Suprapubic skin (tissue), 3 donors: ENCODE measurements at regions not wholly inside any gene's neighbourhood (a gene's known extent, or its start where the extent isn't known, plus 50 kb on each side); places are given as distances from the start of the nearest gene placed in this dataset.

Experiments
- CTCF ChIP-seq, 2 donors: fragments of 200-600 bp in 1 of 2; fragments of 450-650 bp in 1 of 2; sonication (generic) in 1 of 2; IDR thresholded peaks; one replicate each; pipeline ENCODE4 v1.5.1; 2016 to 2019; ENCODE audit warnings: antibody characterized with exemption in 2 of 2, mild to moderate bottlenecking in 1 of 2, moderate library complexity in 1 of 2
- POLR2A ChIP-seq, 2 donors: fragments of 450-650 bp; IDR thresholded peaks; one replicate each; pipeline ENCODE4 v1.6.1; 2017; ENCODE audit warnings: antibody characterized with exemption in 2 of 2, mild to moderate bottlenecking in 2 of 2, moderate library complexity in 2 of 2

- TF ChIP-seq CTCF (IDR thresholded peaks at IDR 0.05) (no peak), POLR2A (IDR thresholded peaks at IDR 0.05) (no peak)
Measured at GRCh38 chr10:123318516-123318915, 164.3 kb downstream of the BUB3 start.
